Fibroblast of mammary gland (primary cell): ENCODE measurements at regions not wholly inside any gene's neighbourhood (a gene's known extent, or its start where the extent isn't known, plus 50 kb on each side); places are given as distances from the start of the nearest gene placed in this dataset.

Experiments
- DNase-seq: peaks from one replicate; pipeline ENCODE4 v3.0.0-alpha.2; 2010; ENCODE audit warnings: low read depth
- H3K4me3 ChIP-seq: 2 replicates; pipeline ENCODE4 v1.5.1; 2011; ENCODE audit warnings: low read depth, mild to moderate bottlenecking, low read length, moderate library complexity; ENCODE audit not compliant: control insufficient read depth
- CTCF ChIP-seq: conservative IDR thresholded peaks from 2 replicates; pipeline ENCODE4 v1.5.1; 2011; ENCODE audit warnings: low read depth, low read length, inconsistent platforms; ENCODE audit not compliant: control insufficient read depth, insufficient read depth

GRCh38 chr5:74274326-74274725 is 366.2 kb downstream of the ENC1 start:
- no peak overlapping the region for H3K4me3 ChIP-seq
- DNase-seq: no peak
- no peak for TF ChIP-seq CTCF

- no peak for TF ChIP-seq CTCF
- H3K4me3 ChIP-seq: no peak overlapping the region
- DNase-seq: no peak
Measured at GRCh38 chr5:74272831-74273451, 367.6 kb downstream of the ENC1 start.

GRCh38 chr5:74272024-74272775 is 368.3 kb downstream of the ENC1 start:
- no peak overlapping the region for H3K4me3 ChIP-seq
- TF ChIP-seq CTCF: no peak
- DNase-seq: no peak

GRCh38 chr5:74268297-74268696 is 372.2 kb downstream of the ENC1 start:
- H3K4me3 ChIP-seq: no peak overlapping the region
- TF ChIP-seq CTCF: no peak
- DNase-seq: no peak

- no peak for DNase-seq
- TF ChIP-seq CTCF: no peak
- no peak overlapping the region for H3K4me3 ChIP-seq
Measured at GRCh38 chr5:74266836-74267235, 373.7 kb downstream of the ENC1 start.

- TF ChIP-seq CTCF: no peak
- DNase-seq: no peak
- H3K4me3 ChIP-seq: no peak overlapping the region
Measured at GRCh38 chr5:74266132-74266531, 374.4 kb downstream of the ENC1 start.
